Panc1 (cell line): ENCODE measurements at regions not wholly inside any gene's neighbourhood (a gene's known extent, or its start where the extent isn't known, plus 50 kb on each side); places are given as distances from the start of the nearest gene placed in this dataset.

Experiments used
- ATAC-seq: fragments of 200-7000 bp; cut with Tn5 transposase; 2 replicates; pipeline ENCODE4 v1.9.1; 2020; ENCODE audit warnings: mild to moderate bottlenecking, moderate library complexity
- BruUV-seq: library from RNA; stranded (reverse); fragments of 400-500 nt; replicated peaks from 2 replicates; lab custom pipeline; 2021; lab: Mats Ljungman, UMichigan
- CTCF ChIA-PET: fragments of 300-600 bp; sonication (Branson Sonifier 250); formaldehyde crosslinking; loops from one replicate; lab custom pipeline; 2022; ENCODE audit warnings: antibody characterized with exemption; lab: Charles Lee
- POLR2A ChIA-PET: fragments of 300-600 bp; sonication (Branson Sonifier 250); formaldehyde crosslinking; loops from one replicate; lab custom pipeline; 2022; ENCODE audit warnings: antibody characterized with exemption; lab: Charles Lee
- DNase-seq: peaks from one replicate; pipeline ENCODE4 v3.0.0-alpha.2; 2010; ENCODE audit warnings: low read depth, low spot score
- H3K27ac ChIP-seq: 2 replicates; pipeline ENCODE4 v1.5.1; 2011; ENCODE audit warnings: mild to moderate bottlenecking, low read length, inconsistent platforms
- H3K27me3 ChIP-seq: fragments of 200-500 bp; sonication (Bioruptor generic); 2 replicates; pipeline ENCODE4 v1.6.0; 2014; ENCODE audit warnings: low read length, inconsistent platforms; ENCODE audit not compliant: control insufficient read depth, insufficient read depth
- H3K36me3 ChIP-seq: fragments of 200-500 bp; sonication (Bioruptor generic); 2 replicates; pipeline ENCODE4 v1.5.1; 2014; ENCODE audit warnings: inconsistent platforms, mild to moderate bottlenecking, low read length, moderate library complexity; ENCODE audit not compliant: control insufficient read depth, insufficient read depth
- H3K4me1 ChIP-seq: 2 replicates; pipeline ENCODE4 v1.5.1; 2011; ENCODE audit warnings: inconsistent platforms, mild to moderate bottlenecking, low read length, moderate library complexity; ENCODE audit not compliant: control insufficient read depth, insufficient read depth
- H3K4me3 ChIP-seq, 2 experiments: 2 replicates each; pipeline ENCODE4 v1.5.1; 2011 to 2012; ENCODE audit warnings: low read depth in 2 of 2, low read length in 2 of 2, mild to moderate bottlenecking in 2 of 2, inconsistent platforms in 1 of 2, moderate library complexity in 1 of 2
- H3K9me3 ChIP-seq: fragments of 200-500 bp; sonication (Bioruptor generic); 2 replicates; pipeline ENCODE4 v1.5.1; 2014; ENCODE audit warnings: low read depth, mild to moderate bottlenecking, inconsistent platforms, low read length, moderate library complexity; ENCODE audit not compliant: control insufficient read depth, insufficient read depth
- CTCF ChIP-seq: fragments of 450-650 bp; IDR thresholded peaks from 2 replicates; pipeline ENCODE4 v1.5.1; 2017; ENCODE audit warnings: mild to moderate bottlenecking
- POLR2AphosphoS5 ChIP-seq: IDR thresholded peaks from 2 replicates; pipeline ENCODE4 v1.6.1; 2012; ENCODE audit warnings: mild to moderate bottlenecking, low read depth, low read length, moderate library complexity
- REST ChIP-seq, 2 experiments: IDR thresholded peaks; 2 replicates each; pipeline ENCODE4 v1.6.1; 2011 to 2012; ENCODE audit warnings: low read depth in 2 of 2, control low read depth in 1 of 2, low read length in 1 of 2, mild to moderate bottlenecking in 1 of 2, moderate library complexity in 1 of 2; ENCODE audit not compliant: insufficient read depth in 1 of 2
- SIN3A ChIP-seq: IDR thresholded peaks from 2 replicates; pipeline ENCODE4 v1.6.1; 2012; ENCODE audit warnings: low read depth, mild to moderate bottlenecking, low read length, moderate library complexity, borderline replicate concordance; ENCODE audit not compliant: insufficient read depth
- TCF7L2 ChIP-seq: IDR thresholded peaks from 2 replicates; pipeline ENCODE4 v1.6.1; 2011; ENCODE audit warnings: mild to moderate bottlenecking, low read depth, low read length, inconsistent platforms
- in situ Hi-C: cut with HindIII; loops from 2 replicates; pipeline ENCODE4 v1.10.0; 2016; ENCODE audit warnings: low sequenced_read_pairs, low pct_unique_long_range_greater_than_20kb
- intact Hi-C: fragments of 100-400 bp; cut with micrococcal nuclease; formaldehyde crosslinking; loops from one replicate; pipeline ENCODE4 v1.10.0; 2022; ENCODE audit not compliant: unreplicated experiment

- Histone ChIP-seq H3K27ac (no peak overlapping the region), H3K4me3 (no peak overlapping the region), H3K27me3 (no peaks in the 10 kb centered on the region), H3K36me3 (no peaks in the 10 kb centered on the region), H3K4me1 (no peaks in the 10 kb centered on the region), H3K9me3 (peaks cover 10% of the 10 kb centered on the region)
- TF ChIP-seq REST (IDR thresholded peaks at IDR 0.05; ENCODE audit: insufficient read depth in 1 of 2, low read depth in 2 of 2, low read length in 1 of 2) (no peak), POLR2AphosphoS5 (no peak), CTCF (no peak), SIN3A (no peak), TCF7L2 (no peak)
- intact Hi-C loops (no loop called here), in situ Hi-C loops (no loop called here)
- BruUV-seq, result no TSS peak
- no peak for ATAC-seq
- ChIA-PET CTCF (no interaction called here), POLR2A (no interaction called here)
- DNase-seq, result no peak
These were observed 292.9 kb downstream of the IKZF2 start for GRCh38 chr2:212858496-212858895.

DNA sequence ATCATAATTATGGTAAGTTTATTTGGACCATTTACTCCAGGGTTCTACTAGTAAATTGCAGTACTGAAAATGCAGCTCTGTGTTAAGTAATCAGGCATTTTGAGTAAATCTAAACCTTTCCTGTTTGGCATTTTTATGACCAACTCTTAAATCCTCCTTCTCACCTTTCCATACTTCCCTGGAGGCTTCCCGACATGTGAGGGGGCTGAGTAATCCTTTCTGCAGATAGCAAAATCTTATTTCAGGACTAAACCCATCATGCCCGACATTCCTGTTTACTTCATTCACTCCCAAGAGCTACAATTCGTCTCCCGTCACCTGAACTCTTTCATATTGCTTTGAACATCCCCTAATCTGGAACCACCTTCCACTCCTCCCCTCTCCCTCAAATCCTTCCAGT is 296.6 kb downstream of the IKZF2 start:
- Histone ChIP-seq H3K9me3 (no peaks in the 10 kb centered on the region), H3K36me3 (no peaks in the 10 kb centered on the region), H3K4me3 (no peak overlapping the region), H3K4me1 (no peaks in the 10 kb centered on the region), H3K27ac (no peak overlapping the region), H3K27me3 (no peaks in the 10 kb centered on the region)
- intact Hi-C loops, result no loop called here
- POLR2A ChIA-PET, result no interaction called here
- in situ Hi-C loops, result no loop called here
- CTCF ChIA-PET, result no interaction called here
- DNase-seq (no peak), ATAC-seq (no peak)
- BruUV-seq, result no TSS peak
- no peak for TF ChIP-seq POLR2AphosphoS5
- no peak for TF ChIP-seq SIN3A
- no peak for TF ChIP-seq CTCF
- TF ChIP-seq REST (IDR thresholded peaks at IDR 0.05; ENCODE audit: insufficient read depth in 1 of 2, low read depth in 2 of 2, low read length in 1 of 2), result no peak
